SK-N-MC (cell line): ENCODE measurements at regions not wholly inside any gene's neighbourhood (a gene's known extent, or its start where the extent isn't known, plus 50 kb on each side); places are given as distances from the start of the nearest gene placed in this dataset.

Experiments used
- EZH2 ChIP-seq: fragments of 200-600 bp; sonication (generic); IDR thresholded peaks from one replicate; pipeline ENCODE4 v1.6.1; 2017; ENCODE audit warnings: antibody characterized with exemption
- FOXP2 ChIP-seq: optimal IDR thresholded peaks from 2 replicates; pipeline ENCODE3; 2011; ENCODE audit warnings: mild to moderate bottlenecking, moderate library complexity; ENCODE audit not compliant: insufficient read depth; ENCODE audit errors: extremely low read length, control extremely low read depth
- POLR2AphosphoS5 ChIP-seq: IDR thresholded peaks from 2 replicates; pipeline ENCODE4 v1.6.1; 2012; ENCODE audit warnings: mild to moderate bottlenecking, low read depth, low read length, borderline replicate concordance

GRCh38 chr1:228988664-228989063, 253.4 kb downstream of the RHOU start:
- TF ChIP-seq POLR2AphosphoS5 (no peak), EZH2 (no peak), FOXP2 (no peak)
